ENCODE measurements at regions not wholly inside any gene's neighbourhood (a gene's known extent, or its start where the extent isn't known, plus 50 kb on each side); places are given as distances from the start of the nearest gene placed in this dataset.

- H3K27ac ChIP-seq, result no peak overlapping the region
- no peak for DNase-seq (ENCODE audit: low spot score)
- no peak for TF ChIP-seq CTCF (conservative IDR thresholded peaks at IDR 0.05; ENCODE audit: low read depth)
- CTCF ChIA-PET, result no interaction called here
- POLR2A ChIA-PET (ENCODE audit: low non-redundant PET), result no interaction called here
Observed at GRCh38 chr4:18480342-18480741, 458.8 kb upstream of the LCORL start.

DNA sequence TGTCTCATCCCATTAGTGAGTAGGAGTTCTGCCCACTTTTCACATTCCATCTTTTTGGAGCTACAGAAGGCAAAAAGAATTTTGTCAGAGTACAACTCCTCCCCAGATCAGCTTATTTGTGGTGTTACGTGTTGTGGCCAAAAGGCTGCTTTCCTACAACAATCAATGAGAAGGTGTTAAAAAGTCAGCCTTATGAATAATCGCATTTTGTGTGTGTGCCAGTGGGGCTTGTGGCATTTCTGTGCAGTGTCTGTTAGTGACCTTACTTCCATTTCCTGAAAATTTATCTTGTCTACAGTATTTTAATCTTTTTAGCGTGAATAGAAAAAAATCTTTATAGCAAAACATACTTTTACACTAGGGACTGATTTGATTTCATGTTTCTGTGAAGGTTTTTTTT, 458.3 kb upstream of the LCORL start:
- POLR2A ChIA-PET (ENCODE audit: low non-redundant PET), result no interaction called here
- DNase-seq (ENCODE audit: low spot score), result no peak

GRCh38 chr4:18463987-18464559, 442.5 kb upstream of the LCORL start:
- H3K27ac ChIP-seq, result no peak overlapping the region
- DNase-seq (ENCODE audit: low spot score), result no peak
- CTCF ChIA-PET, result interaction anchor here (0.6 kb wide), 1 partner anchor 909 kb away, joined by 4 read pairs; no protein-coding TSS in a partner anchor
- TF ChIP-seq CTCF (conservative IDR thresholded peaks at IDR 0.05; ENCODE audit: low read depth), result no peak
- POLR2A ChIA-PET (ENCODE audit: low non-redundant PET), result no interaction called here

More for the DNA sequence above, 458.3 kb upstream of the LCORL start:
- no peak overlapping the region for H3K27ac ChIP-seq
- no peak for TF ChIP-seq CTCF (conservative IDR thresholded peaks at IDR 0.05; ENCODE audit: low read depth)
- CTCF ChIA-PET, result no interaction called here

DNA sequence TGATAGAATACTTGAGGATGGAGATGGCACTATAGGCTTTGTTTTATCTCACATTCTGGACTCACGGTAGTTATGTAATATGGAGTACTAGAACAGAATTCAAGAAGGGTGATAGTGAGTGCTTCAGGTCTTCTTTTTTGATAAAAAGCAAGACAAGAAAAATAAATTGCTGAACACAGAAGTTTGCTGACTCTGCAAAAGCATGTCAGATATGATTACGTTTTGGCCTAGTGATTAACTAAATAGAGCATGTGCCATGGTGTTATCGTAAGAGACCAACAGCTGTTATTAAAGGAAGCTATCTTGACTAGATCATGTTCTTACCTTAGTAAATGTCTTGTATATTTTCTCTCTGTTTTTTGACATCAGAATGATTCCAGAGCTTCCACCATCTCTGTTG, 436.9 kb upstream of the LCORL start:
- no peak for TF ChIP-seq CTCF (conservative IDR thresholded peaks at IDR 0.05; ENCODE audit: low read depth)
- POLR2A ChIA-PET (ENCODE audit: low non-redundant PET), result no interaction called here

GRCh38 chr4:18454349-18454748, 432.8 kb upstream of the LCORL start:
- DNase-seq (ENCODE audit: low spot score), result no peak
- TF ChIP-seq CTCF (conservative IDR thresholded peaks at IDR 0.05; ENCODE audit: low read depth), result no peak
- ChIA-PET POLR2A (ENCODE audit: low non-redundant PET) (no interaction called here), CTCF (no interaction called here)
- no peak overlapping the region for H3K27ac ChIP-seq

More for the DNA sequence above, 436.9 kb upstream of the LCORL start:
- CTCF ChIA-PET, result no interaction called here
- H3K27ac ChIP-seq, result no peak overlapping the region
- no peak for DNase-seq (ENCODE audit: low spot score)

DNA sequence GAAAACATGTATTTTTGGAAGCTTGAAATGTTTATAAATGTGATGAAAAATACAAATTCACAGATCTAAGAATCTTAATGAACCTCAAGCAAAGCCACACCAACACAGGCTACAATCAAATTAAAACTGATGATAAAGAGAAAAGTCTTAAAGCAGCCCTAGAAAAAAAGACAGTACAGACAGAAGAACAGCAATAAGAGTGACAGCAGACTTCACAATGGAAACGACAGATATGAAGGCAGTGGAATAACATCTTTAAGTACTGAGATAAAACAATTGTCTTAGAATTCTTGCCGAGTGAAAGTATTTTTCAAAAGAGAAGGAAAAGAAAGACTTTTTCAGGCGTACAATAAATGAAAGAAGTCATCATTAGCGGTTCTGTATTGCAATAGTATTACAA, 423.6 kb upstream of the LCORL start:
- no peak for DNase-seq (ENCODE audit: low spot score)
- ChIA-PET CTCF (no interaction called here), POLR2A (ENCODE audit: low non-redundant PET) (no interaction called here)
- H3K27ac ChIP-seq, result no peak overlapping the region
- no peak for TF ChIP-seq CTCF (conservative IDR thresholded peaks at IDR 0.05; ENCODE audit: low read depth)

DNA sequence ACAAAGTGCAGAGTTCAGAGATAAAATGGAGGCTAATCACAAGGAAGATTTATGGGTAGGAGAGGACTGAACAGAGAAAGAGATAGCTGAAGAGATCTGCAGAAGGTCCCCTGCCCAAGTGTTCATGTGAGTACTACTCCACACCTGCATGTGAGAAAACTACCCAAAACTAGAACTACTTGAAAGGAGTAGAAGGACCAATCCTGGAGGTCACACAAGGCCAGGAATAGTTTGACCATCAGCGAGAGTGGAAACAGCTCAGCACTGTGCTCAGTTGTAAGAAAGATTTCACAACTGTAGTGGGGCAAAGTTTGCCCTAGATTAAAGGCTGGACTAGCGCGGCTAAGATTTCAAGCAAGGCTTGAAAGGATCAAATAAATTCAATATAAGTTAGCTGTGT, 422.7 kb upstream of the LCORL start:
- H3K27ac ChIP-seq, result no peak overlapping the region
- CTCF ChIA-PET, result no interaction called here
- TF ChIP-seq CTCF (conservative IDR thresholded peaks at IDR 0.05; ENCODE audit: low read depth), result no peak
- POLR2A ChIA-PET (ENCODE audit: low non-redundant PET), result no interaction called here
- DNase-seq (ENCODE audit: low spot score), result no peak
